Activated CD4-positive, alpha-beta T cell treated with anti-CD3 and anti-CD28 coated beads, Interleukin-2, amount 10 ng/mL, durations not matched to agents 24 days and 14 days (primary cell): ENCODE measurements at regions not wholly inside any gene's neighbourhood (a gene's known extent, or its start where the extent isn't known, plus 50 kb on each side); places are given as distances from the start of the nearest gene placed in this dataset.
"Not testable (repeated sequence)": the region's sequence is repeated elsewhere in the genome, so short reads cannot be mapped to it uniquely, and the experiment has no call there.

ENCODE experiments used
- DNase-seq: peaks from one replicate; pipeline ENCODE4 v3.0.0; 2022
- H3K27ac Mint-ChIP-seq: one replicate; pipeline ENCODE4 v1.8.0; 2022; ENCODE audit warnings: mild to moderate bottlenecking, mixed read lengths
- H3K27me3 Mint-ChIP-seq: one replicate; pipeline ENCODE4 v1.8.0; 2022; ENCODE audit warnings: mixed read lengths
- H3K36me3 Mint-ChIP-seq: one replicate; pipeline ENCODE4 v1.8.0; 2022; ENCODE audit warnings: low read depth, mild to moderate bottlenecking, mixed read lengths
- H3K4me1 Mint-ChIP-seq: one replicate; pipeline ENCODE4 v1.8.0; 2021; ENCODE audit warnings: mixed read lengths
- H3K4me3 Mint-ChIP-seq: one replicate; pipeline ENCODE4 v1.8.0; 2022; ENCODE audit warnings: mild to moderate bottlenecking, moderate library complexity, mixed read lengths
- H3K9me3 Mint-ChIP-seq: one replicate; pipeline ENCODE4 v1.8.0; 2021; ENCODE audit warnings: mixed read lengths
- intact Hi-C: fragments of 100-400 bp; cut with micrococcal nuclease; formaldehyde crosslinking; loops from one replicate; pipeline ENCODE4 v1.15.1; 2023

- H3K4me1 Mint-ChIP-seq: no peaks in the 10 kb centered on the region
- no peaks in the 10 kb centered on the region for H3K36me3 Mint-ChIP-seq
- H3K9me3 Mint-ChIP-seq: no peaks in the 10 kb centered on the region
- DNase-seq: no peak
- intact Hi-C loops: no loop called here
- no peak overlapping the region for H3K27ac Mint-ChIP-seq
- peaks cover 1% of the 10 kb centered on the region for H3K27me3 Mint-ChIP-seq
- no peak overlapping the region for H3K4me3 Mint-ChIP-seq
Observed at GRCh38 chr6:56820060-56820459, 134.8 kb upstream of the BEND6 start.

GRCh38 chr6:56819604-56820003 lies 135.3 kb upstream of the BEND6 start:
- H3K27me3 Mint-ChIP-seq: peaks cover 1% of the 10 kb centered on the region
- intact Hi-C loops: no loop called here
- no peaks in the 10 kb centered on the region for H3K36me3 Mint-ChIP-seq
- DNase-seq: no peak
- H3K4me3 Mint-ChIP-seq: no peak overlapping the region
- no peaks in the 10 kb centered on the region for H3K4me1 Mint-ChIP-seq
- H3K9me3 Mint-ChIP-seq: no peaks in the 10 kb centered on the region
- no peak overlapping the region for H3K27ac Mint-ChIP-seq

GRCh38 chr6:56816370-56816769 lies 138.5 kb upstream of the BEND6 start:
- H3K4me3 Mint-ChIP-seq: no peak overlapping the region
- no peak for DNase-seq
- no peak overlapping the region for H3K27ac Mint-ChIP-seq
- H3K27me3 Mint-ChIP-seq: peaks cover 1% of the 10 kb centered on the region
- no peaks in the 10 kb centered on the region for H3K4me1 Mint-ChIP-seq
- intact Hi-C loops: no loop called here
- no peaks in the 10 kb centered on the region for H3K9me3 Mint-ChIP-seq
- no peaks in the 10 kb centered on the region for H3K36me3 Mint-ChIP-seq

GRCh38 chr6:56815436-56815835 lies 139.5 kb upstream of the BEND6 start:
- no peaks in the 10 kb centered on the region for H3K9me3 Mint-ChIP-seq
- peaks cover 1% of the 10 kb centered on the region for H3K27me3 Mint-ChIP-seq
- intact Hi-C loops: no loop called here
- no peaks in the 10 kb centered on the region for H3K4me1 Mint-ChIP-seq
- H3K27ac Mint-ChIP-seq: no peak overlapping the region
- H3K4me3 Mint-ChIP-seq: no peak overlapping the region
- DNase-seq: no peak
- H3K36me3 Mint-ChIP-seq: no peaks in the 10 kb centered on the region

- no peak overlapping the region for H3K4me3 Mint-ChIP-seq
- H3K36me3 Mint-ChIP-seq: no peaks in the 10 kb centered on the region
- H3K9me3 Mint-ChIP-seq: no peaks in the 10 kb centered on the region
- H3K27ac Mint-ChIP-seq: no peak overlapping the region
- no peak for DNase-seq
- intact Hi-C loops: no loop called here
- no peaks in the 10 kb centered on the region for H3K4me1 Mint-ChIP-seq
- H3K27me3 Mint-ChIP-seq: peaks cover 1% of the 10 kb centered on the region
Observed at GRCh38 chr6:56814802-56815201, 140.1 kb upstream of the BEND6 start.

- DNase-seq: no peak
- Mint-ChIP-seq H3K36me3 (no peaks in the 10 kb centered on the region), H3K27me3 (peaks cover 1% of the 10 kb centered on the region), H3K27ac (no peak overlapping the region), H3K9me3 (no peaks in the 10 kb centered on the region), H3K4me1 (no peaks in the 10 kb centered on the region), H3K4me3 (no peak overlapping the region)
- intact Hi-C loops: no loop called here
Observed at GRCh38 chr6:56814308-56814707, 140.6 kb upstream of the BEND6 start.

- H3K36me3 Mint-ChIP-seq, H3K9me3 Mint-ChIP-seq, H3K4me3 Mint-ChIP-seq, H3K27me3 Mint-ChIP-seq, intact Hi-C loops, H3K4me1 Mint-ChIP-seq, H3K27ac Mint-ChIP-seq, DNase-seq: not testable (repeated sequence)
Observed at GRCh38 chr6:56812851-56813250, 142.1 kb upstream of the BEND6 start.

GRCh38 chr6:56808871-56809359 lies 146.0 kb upstream of the BEND6 start:
- no peaks in the 10 kb centered on the region for H3K36me3 Mint-ChIP-seq
- no peak for DNase-seq
- H3K27me3 Mint-ChIP-seq: peaks cover 2% of the 10 kb centered on the region
- H3K4me3 Mint-ChIP-seq: no peak overlapping the region
- no peaks in the 10 kb centered on the region for H3K9me3 Mint-ChIP-seq
- H3K27ac Mint-ChIP-seq: no peak overlapping the region
- H3K4me1 Mint-ChIP-seq: no peaks in the 10 kb centered on the region
- intact Hi-C loops: no loop called here

GRCh38 chr6:56807989-56808337 lies 146.9 kb upstream of the BEND6 start:
- Mint-ChIP-seq H3K4me1 (no peaks in the 10 kb centered on the region), H3K4me3 (no peak overlapping the region), H3K27ac (no peak overlapping the region), H3K27me3 (peaks cover 2% of the 10 kb centered on the region), H3K9me3 (no peaks in the 10 kb centered on the region), H3K36me3 (no peaks in the 10 kb centered on the region)
- no peak for DNase-seq
- intact Hi-C loops: no loop called here

- Mint-ChIP-seq H3K9me3 (no peaks in the 10 kb centered on the region), H3K4me1 (no peaks in the 10 kb centered on the region), H3K36me3 (no peaks in the 10 kb centered on the region), H3K27ac (no peak overlapping the region), H3K27me3 (peaks cover 2% of the 10 kb centered on the region), H3K4me3 (no peak overlapping the region)
- DNase-seq: no peak
- intact Hi-C loops: no loop called here
Observed at GRCh38 chr6:56807326-56807988, 147.4 kb upstream of the BEND6 start.

- Mint-ChIP-seq H3K36me3 (no peaks in the 10 kb centered on the region), H3K4me3 (no peak overlapping the region), H3K27ac (no peak overlapping the region), H3K27me3 (peaks cover 2% of the 10 kb centered on the region), H3K4me1 (no peaks in the 10 kb centered on the region), H3K9me3 (no peaks in the 10 kb centered on the region)
- intact Hi-C loops: no loop called here
- DNase-seq: no peak
Observed at GRCh38 chr6:56806368-56806767, 148.5 kb upstream of the BEND6 start.

GRCh38 chr6:56804996-56805395 lies 149.9 kb upstream of the BEND6 start:
- no peak overlapping the region for H3K27ac Mint-ChIP-seq
- peaks cover 2% of the 10 kb centered on the region for H3K27me3 Mint-ChIP-seq
- no peaks in the 10 kb centered on the region for H3K4me1 Mint-ChIP-seq
- no peak for DNase-seq
- no peaks in the 10 kb centered on the region for H3K9me3 Mint-ChIP-seq
- H3K4me3 Mint-ChIP-seq: no peak overlapping the region
- no peaks in the 10 kb centered on the region for H3K36me3 Mint-ChIP-seq
- intact Hi-C loops: no loop called here

GRCh38 chr6:56803594-56803993 lies 151.3 kb upstream of the BEND6 start:
- H3K4me3 Mint-ChIP-seq: no peak overlapping the region
- intact Hi-C loops: no loop called here
- no peaks in the 10 kb centered on the region for H3K9me3 Mint-ChIP-seq
- no peaks in the 10 kb centered on the region for H3K36me3 Mint-ChIP-seq
- no peak for DNase-seq
- H3K27ac Mint-ChIP-seq: no peak overlapping the region
- H3K27me3 Mint-ChIP-seq: peaks cover 2% of the 10 kb centered on the region
- H3K4me1 Mint-ChIP-seq: no peaks in the 10 kb centered on the region

GRCh38 chr6:56802584-56802983 lies 152.3 kb upstream of the BEND6 start:
- H3K27me3 Mint-ChIP-seq: peaks cover 2% of the 10 kb centered on the region
- DNase-seq: no peak
- intact Hi-C loops: no loop called here
- H3K4me1 Mint-ChIP-seq: no peaks in the 10 kb centered on the region
- H3K27ac Mint-ChIP-seq: no peak overlapping the region
- no peaks in the 10 kb centered on the region for H3K9me3 Mint-ChIP-seq
- no peaks in the 10 kb centered on the region for H3K36me3 Mint-ChIP-seq
- no peak overlapping the region for H3K4me3 Mint-ChIP-seq

- no peak for DNase-seq
- Mint-ChIP-seq H3K4me3 (no peak overlapping the region), H3K4me1 (no peaks in the 10 kb centered on the region), H3K27ac (no peak overlapping the region), H3K27me3 (peaks cover 3% of the 10 kb centered on the region), H3K9me3 (no peaks in the 10 kb centered on the region), H3K36me3 (no peaks in the 10 kb centered on the region)
- intact Hi-C loops: no loop called here
Observed at GRCh38 chr6:56799989-56800388, 154.9 kb upstream of the BEND6 start.
